ENCODE measurements at regions not wholly inside any gene's neighbourhood (a gene's known extent, or its start where the extent isn't known, plus 50 kb on each side); places are given as distances from the start of the nearest gene placed in this dataset.

DNA sequence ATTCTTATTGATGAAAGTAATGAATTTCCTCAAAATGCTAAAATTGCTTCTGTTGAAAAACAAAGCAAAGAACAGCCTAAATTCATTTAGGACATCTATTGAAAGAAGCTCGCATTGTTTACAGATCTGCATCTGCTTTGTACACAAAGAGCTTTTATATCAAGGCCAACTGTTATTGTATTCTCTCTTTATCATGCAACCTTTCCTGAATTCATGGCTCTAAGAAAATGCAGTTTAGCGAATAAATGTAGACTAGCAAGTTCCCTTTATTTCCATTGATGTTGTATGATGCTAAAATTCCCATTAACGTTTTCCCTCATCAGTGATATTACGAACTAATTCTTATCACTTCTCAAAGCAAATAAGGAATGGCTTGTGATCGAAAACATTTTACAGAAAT is 446.3 kb downstream of the MID1IP1 start:
- Histone ChIP-seq H3K4me3 (ENCODE audit: insufficient read depth, low read length, poor library complexity, severe bottlenecking) (no peak overlapping the region), H3K9ac (ENCODE audit: low read length) (no peak overlapping the region), H3K79me2 (ENCODE audit: insufficient read depth, low read length) (no peaks in the 10 kb centered on the region), H3K27ac (ENCODE audit: low read depth, low read length) (no peak overlapping the region), H3K9me2 (replicated peaks; ENCODE audit: insufficient read depth, low read length) (no peaks in the 10 kb centered on the region), H4K20me1 (ENCODE audit: low read depth, low read length) (no peaks in the 10 kb centered on the region), H3K9me3 (ENCODE audit: insufficient read depth, low read length) (no peaks in the 10 kb centered on the region), H3F3A (ENCODE audit: insufficient read depth) (no peaks in the 10 kb centered on the region), H3K27me3 (ENCODE audit: low read length) (no peaks in the 10 kb centered on the region), H3K4me2 (ENCODE audit: low read depth, low read length, poor library complexity, severe bottlenecking) (no peak overlapping the region), H2AFZ (ENCODE audit: low read depth, low read length, severe bottlenecking) (no peak overlapping the region), H3K36me3 (ENCODE audit: low read length) (no peaks in the 10 kb centered on the region)
- TF ChIP-seq, protein P1, sequence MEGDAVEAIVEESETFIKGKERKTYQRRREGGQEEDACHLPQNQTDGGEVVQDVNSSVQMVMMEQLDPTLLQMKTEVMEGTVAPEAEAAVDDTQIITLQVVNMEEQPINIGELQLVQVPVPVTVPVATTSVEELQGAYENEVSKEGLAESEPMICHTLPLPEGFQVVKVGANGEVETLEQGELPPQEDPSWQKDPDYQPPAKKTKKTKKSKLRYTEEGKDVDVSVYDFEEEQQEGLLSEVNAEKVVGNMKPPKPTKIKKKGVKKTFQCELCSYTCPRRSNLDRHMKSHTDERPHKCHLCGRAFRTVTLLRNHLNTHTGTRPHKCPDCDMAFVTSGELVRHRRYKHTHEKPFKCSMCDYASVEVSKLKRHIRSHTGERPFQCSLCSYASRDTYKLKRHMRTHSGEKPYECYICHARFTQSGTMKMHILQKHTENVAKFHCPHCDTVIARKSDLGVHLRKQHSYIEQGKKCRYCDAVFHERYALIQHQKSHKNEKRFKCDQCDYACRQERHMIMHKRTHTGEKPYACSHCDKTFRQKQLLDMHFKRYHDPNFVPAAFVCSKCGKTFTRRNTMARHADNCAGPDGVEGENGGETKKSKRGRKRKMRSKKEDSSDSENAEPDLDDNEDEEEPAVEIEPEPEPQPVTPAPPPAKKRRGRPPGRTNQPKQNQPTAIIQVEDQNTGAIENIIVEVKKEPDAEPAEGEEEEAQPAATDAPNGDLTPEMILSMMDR (IDR thresholded peaks at IDR 0.05; ENCODE audit: insufficient read depth, low read length, poor library complexity, severe bottlenecking) = no peak
- no peak for TF ChIP-seq EZH2phosphoT487 (conservative IDR thresholded peaks at IDR 0.05; ENCODE audit: low read length)

DNA sequence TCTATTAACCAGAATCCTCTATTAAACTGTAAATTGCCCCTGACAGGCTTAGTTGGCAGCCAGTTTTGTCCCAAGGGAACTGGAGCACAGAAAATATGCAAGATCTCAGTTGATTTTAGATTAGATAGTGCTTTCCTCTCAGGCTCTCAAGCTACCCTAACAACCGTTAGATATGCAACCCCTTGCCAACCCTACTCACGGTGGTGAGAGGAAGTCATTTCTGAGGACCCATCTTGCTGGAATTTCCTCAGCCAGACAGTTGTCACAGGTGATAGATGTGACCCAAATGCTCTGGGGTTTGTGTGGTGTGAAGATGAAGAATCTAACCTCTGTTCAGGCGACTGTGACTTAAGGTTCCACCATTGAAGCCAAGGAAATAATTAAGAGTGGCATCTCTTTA is 447.1 kb downstream of the MID1IP1 start:
- H3K27me3 ChIP-seq (ENCODE audit: low read length) = no peaks in the 10 kb centered on the region
- H2AFZ ChIP-seq (ENCODE audit: low read depth, low read length, severe bottlenecking) = no peak overlapping the region
- no peak overlapping the region for H3K9ac ChIP-seq (ENCODE audit: low read length)
- no peaks in the 10 kb centered on the region for H3K79me2 ChIP-seq (ENCODE audit: insufficient read depth, low read length)
- no peak overlapping the region for H3K4me2 ChIP-seq (ENCODE audit: low read depth, low read length, poor library complexity, severe bottlenecking)
- TF ChIP-seq, protein P1 (IDR thresholded peaks at IDR 0.05; ENCODE audit: insufficient read depth, low read length, poor library complexity, severe bottlenecking) = no peak
- no peak for TF ChIP-seq EZH2phosphoT487 (conservative IDR thresholded peaks at IDR 0.05; ENCODE audit: low read length)
- H3K27ac ChIP-seq (ENCODE audit: low read depth, low read length) = no peak overlapping the region
- no peaks in the 10 kb centered on the region for H3K9me2 ChIP-seq (replicated peaks; ENCODE audit: insufficient read depth, low read length)
- no peaks in the 10 kb centered on the region for H3F3A ChIP-seq (ENCODE audit: insufficient read depth)
- H3K9me3 ChIP-seq (ENCODE audit: insufficient read depth, low read length) = no peaks in the 10 kb centered on the region
- no peaks in the 10 kb centered on the region for H4K20me1 ChIP-seq (ENCODE audit: low read depth, low read length)
- no peaks in the 10 kb centered on the region for H3K36me3 ChIP-seq (ENCODE audit: low read length)
- H3K4me3 ChIP-seq (ENCODE audit: insufficient read depth, low read length, poor library complexity, severe bottlenecking) = no peak overlapping the region

DNA sequence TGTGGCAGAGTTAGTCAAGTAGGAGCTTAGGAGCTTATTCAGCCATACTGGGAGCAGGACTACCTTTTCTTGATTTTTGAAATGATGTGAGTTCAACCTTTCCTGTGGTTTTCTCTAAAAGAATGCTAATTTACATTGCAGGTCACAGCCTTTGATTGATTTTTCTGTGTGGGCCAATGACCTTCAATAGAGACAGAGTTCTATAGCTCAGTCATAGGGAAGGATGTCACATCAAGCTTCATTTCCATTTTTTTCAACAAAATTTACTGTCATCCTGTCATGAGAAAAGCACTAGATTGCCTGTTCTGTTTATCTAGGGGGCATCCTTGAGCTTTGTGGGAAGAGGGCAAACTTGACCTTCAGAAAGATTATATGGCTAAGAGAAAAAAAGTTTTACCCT is 448.7 kb downstream of the MID1IP1 start:
- H3K9ac ChIP-seq (ENCODE audit: low read length) = no peak overlapping the region
- H3K9me3 ChIP-seq (ENCODE audit: insufficient read depth, low read length) = no peaks in the 10 kb centered on the region
- TF ChIP-seq, protein P1 (IDR thresholded peaks at IDR 0.05; ENCODE audit: insufficient read depth, low read length, poor library complexity, severe bottlenecking) = no peak
- no peak for TF ChIP-seq EZH2phosphoT487 (conservative IDR thresholded peaks at IDR 0.05; ENCODE audit: low read length)
- H3K4me2 ChIP-seq (ENCODE audit: low read depth, low read length, poor library complexity, severe bottlenecking) = no peak overlapping the region
- H3K27ac ChIP-seq (ENCODE audit: low read depth, low read length) = no peak overlapping the region
- H3K36me3 ChIP-seq (ENCODE audit: low read length) = no peaks in the 10 kb centered on the region
- H3K9me2 ChIP-seq (replicated peaks; ENCODE audit: insufficient read depth, low read length) = no peaks in the 10 kb centered on the region
- no peaks in the 10 kb centered on the region for H3K27me3 ChIP-seq (ENCODE audit: low read length)
- no peaks in the 10 kb centered on the region for H3K79me2 ChIP-seq (ENCODE audit: insufficient read depth, low read length)
- H3F3A ChIP-seq (ENCODE audit: insufficient read depth) = no peaks in the 10 kb centered on the region
- H3K4me3 ChIP-seq (ENCODE audit: insufficient read depth, low read length, poor library complexity, severe bottlenecking) = no peak overlapping the region
- no peak overlapping the region for H2AFZ ChIP-seq (ENCODE audit: low read depth, low read length, severe bottlenecking)
- no peaks in the 10 kb centered on the region for H4K20me1 ChIP-seq (ENCODE audit: low read depth, low read length)
